ENCODE measurements at regions not wholly inside any gene's neighbourhood (a gene's known extent, or its start where the extent isn't known, plus 50 kb on each side); places are given as distances from the start of the nearest gene placed in this dataset.
"Not testable (repeated sequence)": the region's sequence is repeated elsewhere in the genome, so short reads cannot be mapped to it uniquely, and the experiment has no call there.

DNA sequence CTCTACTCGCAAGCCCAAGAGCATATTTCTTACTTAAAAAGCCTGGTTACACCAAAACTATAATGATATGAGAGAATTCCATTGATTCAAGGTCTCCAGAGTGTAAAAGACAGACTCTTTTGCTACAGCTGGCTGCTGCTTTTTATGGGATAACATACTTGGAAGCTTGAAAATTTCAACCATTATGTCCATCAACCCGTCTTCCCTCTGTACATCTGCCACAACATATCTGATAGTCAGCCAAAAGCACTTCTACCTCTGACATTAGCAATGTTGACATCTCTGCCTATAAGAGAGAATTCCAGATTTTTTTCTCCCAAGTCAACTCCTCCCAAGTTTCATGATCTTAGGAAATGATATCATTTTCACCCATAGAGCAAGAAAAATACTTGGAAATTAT, 54.4 kb upstream of the IQCM start:
- DNase-seq, result no peak

- no peak for DNase-seq
These were observed 66.1 kb upstream of the IQCM start for GRCh38 chr4:149881744-149882143.

- DNase-seq, result no peak
These were observed 66.6 kb upstream of the IQCM start for GRCh38 chr4:149882251-149882650.

DNA sequence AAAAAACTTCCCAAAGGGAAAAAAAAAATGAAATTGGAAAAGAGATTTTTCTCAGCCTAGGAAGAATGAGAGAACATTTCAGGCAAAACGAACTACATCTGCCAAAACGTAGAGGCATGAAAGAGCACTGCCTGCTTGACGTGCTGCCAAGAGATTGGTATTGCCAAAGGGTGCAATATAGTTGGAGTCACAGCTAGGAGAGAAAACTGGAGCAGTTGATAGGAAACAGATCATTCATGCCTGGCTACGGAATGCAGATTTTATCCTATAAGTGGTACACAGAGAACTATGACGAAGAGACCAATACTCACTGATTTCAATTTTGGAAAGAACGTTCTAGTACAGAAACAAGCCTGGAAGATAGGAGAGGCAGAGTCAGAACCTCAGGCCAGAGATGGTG, 68.4 kb upstream of the IQCM start:
- no peak for DNase-seq

DNA sequence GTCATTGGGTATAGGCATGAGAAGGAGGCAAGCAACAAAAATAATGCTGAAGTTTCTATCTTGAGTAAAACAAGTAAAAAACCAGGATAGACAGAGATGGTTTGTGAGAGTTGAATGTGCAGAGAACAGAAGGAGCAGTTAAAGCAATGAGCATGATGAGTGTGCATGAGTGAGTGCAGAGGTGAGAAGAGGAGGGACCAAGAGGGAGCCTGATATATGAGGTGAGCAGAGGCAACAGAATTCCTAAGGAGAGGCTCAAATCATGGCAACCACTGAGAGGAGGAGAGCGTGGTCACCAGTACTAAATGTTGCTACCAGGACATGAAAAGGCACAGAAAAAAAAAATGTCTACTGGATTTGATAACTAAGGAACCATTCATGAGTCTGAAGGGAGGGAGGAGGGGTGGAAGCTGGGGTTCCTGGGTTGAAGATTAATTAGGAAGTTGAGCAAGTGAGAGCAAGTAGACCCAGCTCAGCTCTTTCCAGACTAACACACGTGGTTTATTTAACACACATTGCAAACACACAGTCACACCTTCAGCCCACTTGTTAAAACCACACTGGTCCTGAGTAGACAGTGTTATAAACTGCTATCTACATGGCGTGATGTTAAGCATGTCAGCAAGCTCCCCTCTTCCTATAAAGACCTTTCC, 69.0 kb upstream of the IQCM start:
- DNase-seq, result no peak

GRCh38 chr4:149885896-149886295, 70.3 kb upstream of the IQCM start:
- DNase-seq, result no peak

DNA sequence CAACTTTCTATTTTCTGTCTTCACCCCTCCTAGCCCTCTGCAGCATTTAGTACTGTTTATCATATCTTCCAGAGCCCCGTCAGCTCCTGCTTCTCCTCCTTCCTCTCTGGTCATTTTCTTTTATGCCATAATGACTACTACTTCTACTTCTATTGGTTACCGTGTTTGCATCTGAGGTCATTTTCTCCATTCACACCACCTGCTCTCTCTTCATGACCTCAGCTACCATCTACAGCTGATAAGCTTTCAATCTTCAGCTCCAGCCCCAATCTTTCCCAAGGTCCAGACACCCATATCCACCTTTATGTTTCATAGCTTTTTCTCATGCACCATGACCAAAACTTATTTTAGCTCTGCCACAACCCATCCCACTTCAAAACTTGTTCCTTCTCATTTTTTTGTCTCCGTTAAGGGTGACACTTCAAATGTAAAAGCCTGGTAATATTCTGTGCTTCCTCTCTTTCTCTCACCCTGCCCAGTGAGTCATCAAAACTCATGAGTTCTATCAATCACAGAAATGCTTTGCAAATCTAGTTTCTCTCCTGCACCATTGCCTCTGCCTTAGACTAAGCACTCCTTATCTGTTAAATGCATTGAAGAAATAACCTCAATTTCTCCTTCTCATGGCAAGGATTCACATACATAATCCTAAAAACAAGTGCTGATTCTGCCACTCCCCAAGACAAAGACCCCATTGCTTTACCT, 71.3 kb upstream of the IQCM start:
- DNase-seq, result no peak

- no peak for DNase-seq
These were observed 74.3 kb upstream of the IQCM start for GRCh38 chr4:149889991-149890390.

DNA sequence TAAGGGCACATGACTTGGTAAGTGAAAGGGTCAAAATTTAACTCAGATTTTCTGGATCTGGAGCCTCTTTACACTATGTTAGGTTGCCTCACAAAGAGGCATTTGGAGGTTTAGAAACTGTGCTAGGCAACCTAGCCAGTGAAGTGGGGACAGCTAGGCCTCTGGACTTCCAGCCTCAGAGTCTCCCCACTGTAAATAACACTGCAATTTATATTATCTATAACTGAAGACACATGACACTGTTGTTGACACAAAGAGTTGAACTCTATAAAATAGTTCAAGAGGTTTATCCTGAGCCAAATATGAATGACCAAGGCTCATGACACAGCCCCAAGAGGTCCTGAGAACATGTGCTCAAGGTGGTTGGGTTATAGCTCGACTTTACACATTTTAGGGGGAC, 74.9 kb upstream of the IQCM start:
- no peak for DNase-seq

GRCh38 chr4:149891426-149891825, 75.8 kb upstream of the IQCM start:
- DNase-seq, result no peak

GRCh38 chr4:149896432-149896831, 80.8 kb upstream of the IQCM start:
- DNase-seq, result no peak

GRCh38 chr4:149897783-149898182, 82.1 kb upstream of the IQCM start:
- DNase-seq, result no peak

DNA sequence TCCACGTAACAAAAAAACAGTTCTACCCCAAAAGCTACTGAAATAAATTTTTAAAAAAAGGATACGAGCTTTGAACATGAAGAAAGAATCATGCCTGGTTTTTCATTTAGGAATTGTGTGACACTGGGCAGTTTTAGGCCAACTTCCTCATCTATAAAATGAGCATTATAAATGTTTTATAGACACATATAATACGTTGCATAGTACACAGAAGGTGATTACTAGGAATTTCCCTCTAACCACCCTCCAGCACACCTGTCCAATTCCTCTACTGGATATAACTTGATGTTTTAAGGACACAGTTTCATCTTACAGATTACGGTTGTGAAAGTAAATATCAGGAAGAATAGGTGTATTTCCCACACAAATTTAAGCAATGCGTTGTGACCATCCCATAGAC, 85.5 kb upstream of the IQCM start:
- DNase-seq, result no peak

GRCh38 chr4:149902242-149902641, 86.6 kb upstream of the IQCM start:
- DNase-seq, result no peak

- no peak for DNase-seq
These were observed 94.5 kb upstream of the IQCM start for GRCh38 chr4:149910177-149910576.

- DNase-seq, result no peak
These were observed 95.1 kb upstream of the IQCM start for GRCh38 chr4:149910604-149911350.

DNA sequence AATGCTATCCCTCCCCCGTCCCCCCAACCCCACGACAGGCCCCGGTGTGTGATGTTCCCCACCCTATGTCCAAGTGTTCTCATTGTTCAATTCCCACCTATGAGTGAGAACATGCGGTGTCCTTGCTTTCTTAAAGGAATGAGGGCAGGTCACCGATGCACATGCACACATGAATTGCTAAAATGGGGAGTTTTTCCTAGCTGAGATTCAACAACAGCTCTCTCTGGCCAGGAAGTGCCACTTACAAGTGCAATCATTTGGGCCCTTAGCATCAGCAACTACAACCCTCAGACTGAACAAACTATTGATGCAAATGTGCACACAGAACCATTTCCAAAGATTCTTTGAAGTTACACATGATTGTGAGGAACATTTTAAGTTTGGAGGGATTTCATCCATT, 95.7 kb upstream of the IQCM start:
- DNase-seq, result no peak

DNA sequence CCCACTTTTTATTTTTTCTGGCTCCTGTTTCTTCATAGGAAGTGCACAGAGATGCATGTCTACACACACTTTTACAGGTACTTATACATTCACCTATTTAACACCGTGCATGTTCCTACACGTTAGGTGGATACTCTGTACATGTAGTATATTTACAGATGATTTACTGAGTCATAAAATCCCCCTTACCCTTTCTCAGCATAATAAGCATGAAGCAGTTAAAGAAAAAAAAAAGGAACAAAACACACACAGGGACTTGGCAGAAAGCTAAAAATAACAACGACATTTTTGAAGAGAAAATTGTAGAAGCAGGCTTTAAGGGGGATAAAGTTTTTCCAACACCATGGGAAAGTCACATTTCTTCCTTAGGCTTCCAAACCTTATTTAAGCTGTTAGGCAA, 96.4 kb upstream of the IQCM start:
- DNase-seq, result no peak

DNA sequence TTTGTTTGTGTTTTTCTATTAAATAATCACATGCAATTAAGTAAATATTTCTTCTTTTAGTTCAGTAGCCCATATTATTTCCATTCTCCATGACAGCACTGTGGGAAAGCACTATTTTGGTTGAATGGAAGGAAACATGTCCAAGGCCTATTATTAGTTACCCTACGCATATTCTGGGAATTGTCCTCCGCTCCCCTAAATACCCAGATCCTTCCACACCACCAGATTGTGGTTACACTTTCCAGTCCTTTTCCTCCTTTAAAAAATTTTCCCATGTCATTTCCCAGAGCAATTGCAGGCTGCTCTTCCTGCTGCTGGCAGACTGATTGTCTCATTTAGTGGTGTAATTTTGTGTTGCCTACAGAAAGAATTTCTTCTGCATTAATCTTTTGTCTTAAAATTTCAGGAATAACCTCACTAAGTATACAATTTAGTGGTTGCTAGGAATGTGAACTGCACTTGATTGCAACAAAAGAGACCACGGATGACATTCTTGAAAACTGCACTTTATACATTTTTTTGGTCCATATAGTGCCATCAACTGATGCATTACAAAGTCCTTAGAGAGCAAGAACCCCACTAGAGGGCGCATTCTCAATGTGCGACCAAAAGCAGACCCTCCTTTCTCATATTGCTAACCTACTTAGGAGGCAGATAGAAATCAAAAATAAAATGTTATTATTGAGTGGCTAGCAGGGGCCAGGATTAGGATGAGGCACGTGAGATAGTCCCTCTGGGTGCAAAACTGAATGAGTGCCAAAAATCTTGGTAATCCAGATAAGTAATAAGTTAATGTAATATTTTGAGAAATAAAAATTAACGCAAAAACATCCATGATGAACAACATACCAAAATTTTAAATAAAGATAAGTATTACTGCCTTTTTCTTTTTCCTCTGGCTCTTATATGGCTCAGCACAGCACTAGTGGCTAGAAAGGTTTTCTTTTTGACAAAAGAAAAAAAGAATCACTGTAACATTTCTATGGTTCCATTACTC, 98.8 kb upstream of the IQCM start:
- peak in 1 of 2 experiments; percentile 5 for DNase-seq

- DNase-seq, result not testable (repeated sequence)
These were observed 100.1 kb upstream of the IQCM start for GRCh38 chr4:149915735-149916134.

DNA sequence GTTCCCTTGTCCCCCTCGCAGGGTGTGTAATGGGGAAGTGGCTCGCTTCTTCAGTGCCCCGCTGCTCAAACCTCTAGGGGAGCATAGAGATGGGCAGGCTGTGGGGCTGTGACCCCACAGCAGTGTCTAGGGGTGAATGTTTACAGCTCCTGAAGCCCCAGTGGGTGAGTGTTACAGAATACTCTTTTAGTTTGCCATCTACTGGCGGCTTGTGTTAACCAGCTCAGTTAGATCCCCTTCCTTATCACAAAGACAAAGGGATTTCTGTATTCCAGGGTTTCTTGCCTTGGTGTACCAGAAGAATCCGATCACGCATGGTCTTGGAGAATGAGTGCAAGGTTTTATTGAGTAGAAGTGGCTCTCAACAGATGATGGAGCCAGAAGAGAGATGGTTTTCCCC, 108.1 kb upstream of the IQCM start:
- DNase-seq, result no peak

GRCh38 chr4:149927514-149927913, 111.9 kb upstream of the IQCM start:
- DNase-seq, result no peak

DNA sequence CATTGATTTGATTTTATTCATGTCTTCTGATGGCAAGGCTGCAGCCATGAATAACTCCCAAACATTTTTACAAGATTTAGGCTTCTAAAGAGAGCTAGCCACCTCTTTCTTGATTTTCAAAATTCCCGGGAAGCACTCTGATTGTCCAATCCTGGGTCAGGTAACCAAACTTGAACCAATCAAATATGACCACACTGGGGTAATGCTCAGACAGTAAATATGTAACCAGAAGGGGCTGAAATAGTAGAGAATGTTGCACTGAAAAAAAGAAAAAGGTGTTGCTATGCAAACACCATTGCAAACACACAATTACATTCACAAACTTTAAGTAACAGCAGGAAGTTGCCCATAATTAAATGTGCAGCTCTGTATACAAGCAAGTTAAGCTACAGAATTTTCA, 112.9 kb upstream of the IQCM start:
- no peak for DNase-seq
